ENCODE measurements at regions not wholly inside any gene's neighbourhood (a gene's known extent, or its start where the extent isn't known, plus 50 kb on each side); places are given as distances from the start of the nearest gene placed in this dataset.

- H3K27ac ChIP-seq, result no peak overlapping the region
These were observed 347.4 kb downstream of the SIPA1L2 start for GRCh38 chr1:232282498-232282897.

GRCh38 chr1:232280910-232281309 lies 349.0 kb downstream of the SIPA1L2 start:
- no peak for TF ChIP-seq CTCF (conservative IDR thresholded peaks at IDR 0.05)
- TF ChIP-seq ZFX (IDR thresholded peaks at IDR 0.05), result no peak
- no peak overlapping the region for H3K27ac ChIP-seq

More at GRCh38 chr1:232282498-232282897, 347.4 kb downstream of the SIPA1L2 start:
- no peak for TF ChIP-seq CTCF (conservative IDR thresholded peaks at IDR 0.05)
- no peak for TF ChIP-seq ZFX (IDR thresholded peaks at IDR 0.05)

GRCh38 chr1:232279909-232280400 lies 350.0 kb downstream of the SIPA1L2 start:
- TF ChIP-seq CTCF (conservative IDR thresholded peaks at IDR 0.05) (no peak), ZFX (IDR thresholded peaks at IDR 0.05) (no peak)
- H3K27ac ChIP-seq, result no peak overlapping the region

GRCh38 chr1:232278925-232279324 lies 351.0 kb downstream of the SIPA1L2 start:
- TF ChIP-seq ZFX (IDR thresholded peaks at IDR 0.05), result no peak
- no peak for TF ChIP-seq CTCF (conservative IDR thresholded peaks at IDR 0.05)
- no peak overlapping the region for H3K27ac ChIP-seq

- no peak overlapping the region for H3K27ac ChIP-seq
- TF ChIP-seq ZFX (IDR thresholded peaks at IDR 0.05) (no peak), CTCF (conservative IDR thresholded peaks at IDR 0.05) (no peak)
These were observed 353.3 kb downstream of the SIPA1L2 start for GRCh38 chr1:232276651-232277050.

- no peak overlapping the region for H3K27ac ChIP-seq
- TF ChIP-seq CTCF (conservative IDR thresholded peaks at IDR 0.05), result no peak
These were observed 354.8 kb downstream of the SIPA1L2 start for GRCh38 chr1:232274999-232275710.

- peak overlapping the region; percentile 55 for H3K27ac ChIP-seq
- TF ChIP-seq CTCF (conservative IDR thresholded peaks at IDR 0.05) (no peak), ZFX (IDR thresholded peaks at IDR 0.05) (no peak)
These were observed 355.6 kb downstream of the SIPA1L2 start for GRCh38 chr1:232274236-232274855.

All from C4-2B (cell line).